ENCODE measurements at regions not wholly inside any gene's neighbourhood (a gene's known extent, or its start where the extent isn't known, plus 50 kb on each side); places are given as distances from the start of the nearest gene placed in this dataset.

- TF ChIP-seq POLR2A (IDR thresholded peaks at IDR 0.05; ENCODE audit: low read depth, low read length): no peak
- no peak for TF ChIP-seq POLR2AphosphoS5 (IDR thresholded peaks at IDR 0.05; ENCODE audit: low read depth, low read length)
Measured at GRCh38 chr10:86600296-86600695, 54.1 kb upstream of the OPN4 start.
